ENCODE measurements at regions not wholly inside any gene's neighbourhood (a gene's known extent, or its start where the extent isn't known, plus 50 kb on each side); places are given as distances from the start of the nearest gene placed in this dataset.
"Not testable (repeated sequence)": the region's sequence is repeated elsewhere in the genome, so short reads cannot be mapped to it uniquely, and the experiment has no call there.

GRCh38 chr11:23574149-23574548 is 713.9 kb upstream of the CCDC179 start:
- Mint-ChIP-seq H3K27ac (no peak overlapping the region), H3K9me3 (peaks cover 3% of the 10 kb centered on the region), H3K4me1 (ENCODE audit: low read depth in 2 of 2) (peaks cover 16 to 31% of the 10 kb centered on the region in 2 donors), H3K36me3 (peaks cover 15% of the 10 kb centered on the region), H3K27me3 (peaks cover 0 to under 1% of the 10 kb centered on the region in 2 donors), H3K4me3 (no peak overlapping the region)
- DNase-seq (ENCODE audit: low spot score) (no peak), ATAC-seq (no peak)

GRCh38 chr11:23577296-23577695 is 717.0 kb upstream of the CCDC179 start:
- peaks cover 6 to 16% of the 10 kb centered on the region in 2 donors for H3K4me1 Mint-ChIP-seq (ENCODE audit: low read depth in 2 of 2)
- DNase-seq (ENCODE audit: low spot score) (no peak), ATAC-seq (no peak)
- H3K9me3 Mint-ChIP-seq: peaks cover 3% of the 10 kb centered on the region
- no peak overlapping the region for H3K27ac Mint-ChIP-seq
- no peak overlapping the region for H3K4me3 Mint-ChIP-seq
- H3K27me3 Mint-ChIP-seq: peaks cover 0 to 4% of the 10 kb centered on the region in 2 donors
- peaks cover 14% of the 10 kb centered on the region for H3K36me3 Mint-ChIP-seq

GRCh38 chr11:23585416-23586104 is 725.3 kb upstream of the CCDC179 start:
- no peak overlapping the region for H3K27ac Mint-ChIP-seq
- H3K27me3 Mint-ChIP-seq: no peaks in the 10 kb centered on the region
- ATAC-seq: no peak
- H3K36me3 Mint-ChIP-seq: peaks cover 6% of the 10 kb centered on the region
- H3K9me3 Mint-ChIP-seq: peaks cover 8% of the 10 kb centered on the region
- H3K4me3 Mint-ChIP-seq: no peak overlapping the region
- DNase-seq (ENCODE audit: low spot score): no peak
- no peaks in the 10 kb centered on the region for H3K4me1 Mint-ChIP-seq (ENCODE audit: low read depth in 2 of 2)

GRCh38 chr11:23586173-23586572 is 725.9 kb upstream of the CCDC179 start:
- ATAC-seq: no peak
- Mint-ChIP-seq H3K27me3 (no peaks in the 10 kb centered on the region), H3K27ac (no peak overlapping the region), H3K4me3 (no peak overlapping the region), H3K9me3 (peaks cover 11% of the 10 kb centered on the region), H3K4me1 (ENCODE audit: low read depth in 2 of 2) (no peaks in the 10 kb centered on the region), H3K36me3 (peaks cover 10% of the 10 kb centered on the region)
- no peak for DNase-seq (ENCODE audit: low spot score)

- H3K27ac Mint-ChIP-seq: no peak overlapping the region
- peaks cover 11% of the 10 kb centered on the region for H3K9me3 Mint-ChIP-seq
- no peaks in the 10 kb centered on the region for H3K4me1 Mint-ChIP-seq (ENCODE audit: low read depth in 2 of 2)
- no peaks in the 10 kb centered on the region for H3K27me3 Mint-ChIP-seq
- DNase-seq (ENCODE audit: low spot score): no peak
- ATAC-seq: no peak
- no peak overlapping the region for H3K4me3 Mint-ChIP-seq
- H3K36me3 Mint-ChIP-seq: peaks cover 10% of the 10 kb centered on the region
Measured at GRCh38 chr11:23590596-23591308, 730.5 kb upstream of the CCDC179 start.

GRCh38 chr11:23594755-23595154 is 734.5 kb upstream of the CCDC179 start:
- Mint-ChIP-seq H3K36me3 (peaks cover 9% of the 10 kb centered on the region), H3K27me3 (no peaks in the 10 kb centered on the region), H3K4me1 (ENCODE audit: low read depth in 2 of 2) (no peaks in the 10 kb centered on the region), H3K9me3 (peaks cover 2% of the 10 kb centered on the region), H3K4me3 (no peak overlapping the region), H3K27ac (no peak overlapping the region)
- DNase-seq (ENCODE audit: low spot score) (no peak), ATAC-seq (no peak)

- Mint-ChIP-seq H3K4me3 (no peak overlapping the region), H3K27me3 (no peaks in the 10 kb centered on the region), H3K27ac (no peak overlapping the region), H3K4me1 (ENCODE audit: low read depth in 2 of 2) (no peaks in the 10 kb centered on the region), H3K36me3 (no peaks in the 10 kb centered on the region), H3K9me3 (peaks cover 6% of the 10 kb centered on the region)
- ATAC-seq (no peak), DNase-seq (ENCODE audit: low spot score) (no peak)
Measured at GRCh38 chr11:23604966-23605365, 744.7 kb upstream of the CCDC179 start.

- no peak overlapping the region for H3K4me3 Mint-ChIP-seq
- no peak for ATAC-seq
- H3K4me1 Mint-ChIP-seq (ENCODE audit: low read depth in 2 of 2): no peaks in the 10 kb centered on the region
- peaks cover 2% of the 10 kb centered on the region for H3K9me3 Mint-ChIP-seq
- H3K27ac Mint-ChIP-seq: no peak overlapping the region
- no peaks in the 10 kb centered on the region for H3K36me3 Mint-ChIP-seq
- no peak for DNase-seq (ENCODE audit: low spot score)
- no peaks in the 10 kb centered on the region for H3K27me3 Mint-ChIP-seq
Measured at GRCh38 chr11:23606191-23606590, 745.9 kb upstream of the CCDC179 start.

- no peak for ATAC-seq
- H3K4me1 Mint-ChIP-seq (ENCODE audit: low read depth in 2 of 2): no peaks in the 10 kb centered on the region
Measured at GRCh38 chr11:23611726-23612125, 751.5 kb upstream of the CCDC179 start.

GRCh38 chr11:23620617-23621016 is 760.3 kb upstream of the CCDC179 start:
- Mint-ChIP-seq H3K27me3 (no peaks in the 10 kb centered on the region), H3K4me3 (no peak overlapping the region), H3K4me1 (ENCODE audit: low read depth in 2 of 2) (no peaks in the 10 kb centered on the region), H3K9me3 (no peaks in the 10 kb centered on the region), H3K27ac (no peak overlapping the region), H3K36me3 (peaks cover 13% of the 10 kb centered on the region)
- DNase-seq (ENCODE audit: low spot score) (no peak), ATAC-seq (no peak)

More at GRCh38 chr11:23611726-23612125, 751.5 kb upstream of the CCDC179 start:
- Mint-ChIP-seq H3K9me3 (no peaks in the 10 kb centered on the region), H3K27me3 (no peaks in the 10 kb centered on the region), H3K36me3 (peaks cover 8% of the 10 kb centered on the region), H3K4me3 (no peak overlapping the region), H3K27ac (no peak overlapping the region)
- no peak for DNase-seq (ENCODE audit: low spot score)

- Mint-ChIP-seq H3K27ac (no peak overlapping the region), H3K36me3 (peaks cover 8% of the 10 kb centered on the region), H3K9me3 (peaks cover 4% of the 10 kb centered on the region), H3K27me3 (no peaks in the 10 kb centered on the region), H3K4me1 (ENCODE audit: low read depth in 2 of 2) (peaks cover 0 to 5% of the 10 kb centered on the region in 2 donors), H3K4me3 (no peak overlapping the region)
- no peak for ATAC-seq
- no peak for DNase-seq (ENCODE audit: low spot score)
Measured at GRCh38 chr11:23632293-23632692, 772.0 kb upstream of the CCDC179 start.

GRCh38 chr11:23644443-23644842 is 784.2 kb upstream of the CCDC179 start:
- Mint-ChIP-seq H3K36me3 (peaks cover 14% of the 10 kb centered on the region), H3K27me3 (no peaks in the 10 kb centered on the region), H3K4me1 (ENCODE audit: low read depth in 2 of 2) (no peaks in the 10 kb centered on the region), H3K4me3 (no peak overlapping the region), H3K9me3 (peaks cover 6% of the 10 kb centered on the region), H3K27ac (no peak overlapping the region)
- DNase-seq (ENCODE audit: low spot score) (no peak), ATAC-seq (no peak)

GRCh38 chr11:23652336-23652735 is 792.1 kb upstream of the CCDC179 start:
- not testable (repeated sequence) for ATAC-seq; H3K27me3 Mint-ChIP-seq; H3K9me3 Mint-ChIP-seq; H3K4me3 Mint-ChIP-seq; DNase-seq (ENCODE audit: low spot score); H3K4me1 Mint-ChIP-seq (ENCODE audit: low read depth in 2 of 2); H3K27ac Mint-ChIP-seq
- H3K36me3 Mint-ChIP-seq: peaks cover 13% of the 10 kb centered on the region

GRCh38 chr11:23653071-23653675 is 792.9 kb upstream of the CCDC179 start:
- Mint-ChIP-seq H3K4me3 (no peak overlapping the region), H3K27me3 (no peaks in the 10 kb centered on the region), H3K9me3 (peaks cover 5% of the 10 kb centered on the region), H3K4me1 (ENCODE audit: low read depth in 2 of 2) (no peaks in the 10 kb centered on the region), H3K36me3 (peaks cover 6% of the 10 kb centered on the region), H3K27ac (no peak overlapping the region)
- no peak for DNase-seq (ENCODE audit: low spot score)
- ATAC-seq: no peak
